NCI-H526 (cell line): ENCODE measurements at regions not wholly inside any gene's neighbourhood (a gene's known extent, or its start where the extent isn't known, plus 50 kb on each side); places are given as distances from the start of the nearest gene placed in this dataset.
"Not testable (repeated sequence)": the region's sequence is repeated elsewhere in the genome, so short reads cannot be mapped to it uniquely, and the experiment has no call there.

ENCODE experiments used
- DNase-seq, 2 experiments: peaks; one replicate each; lab custom pipeline; 2025; lab: John Stamatoyannopoulos, UW

DNA sequence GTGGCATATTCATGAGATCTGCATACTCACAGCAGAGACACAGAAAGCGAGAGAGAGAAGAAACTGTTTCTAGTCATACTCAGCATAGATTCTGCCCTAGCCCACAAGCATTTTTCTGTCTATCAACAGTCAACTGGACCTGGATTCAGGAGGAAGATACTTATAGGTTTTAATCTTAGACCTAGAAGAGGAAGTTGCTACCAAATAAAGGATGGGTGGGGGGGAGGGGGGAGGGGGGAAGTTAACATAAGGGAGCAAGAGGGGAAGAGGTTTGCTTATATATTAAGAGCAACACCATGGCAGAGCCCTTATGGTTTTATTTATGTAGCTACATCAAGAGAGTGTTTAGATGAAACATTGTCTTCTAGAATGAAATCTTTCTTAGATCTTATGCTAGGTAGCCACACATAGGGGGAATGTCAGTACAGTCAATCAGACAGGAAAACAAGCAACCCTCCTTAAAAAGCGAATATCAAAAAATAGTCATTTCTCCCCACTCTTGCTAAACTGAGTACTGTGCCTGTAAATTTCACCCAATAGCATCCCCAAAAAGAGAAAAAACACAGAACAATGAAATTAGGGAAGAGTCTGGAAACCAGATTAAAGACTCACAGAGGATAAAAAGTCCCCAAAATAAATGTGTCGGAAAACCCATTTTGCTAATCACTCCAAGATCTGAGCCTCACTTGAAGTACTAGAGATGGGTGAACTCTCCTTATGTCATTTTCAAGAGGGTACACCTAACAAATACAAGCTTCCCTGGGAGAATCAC, 192.7 kb upstream of the NR4A3 start:
- no peak for DNase-seq

GRCh38 chr9:99632349-99633038, 189.2 kb upstream of the NR4A3 start:
- DNase-seq: no peak

GRCh38 chr9:99633265-99633664, 188.4 kb upstream of the NR4A3 start:
- DNase-seq: no peak

DNA sequence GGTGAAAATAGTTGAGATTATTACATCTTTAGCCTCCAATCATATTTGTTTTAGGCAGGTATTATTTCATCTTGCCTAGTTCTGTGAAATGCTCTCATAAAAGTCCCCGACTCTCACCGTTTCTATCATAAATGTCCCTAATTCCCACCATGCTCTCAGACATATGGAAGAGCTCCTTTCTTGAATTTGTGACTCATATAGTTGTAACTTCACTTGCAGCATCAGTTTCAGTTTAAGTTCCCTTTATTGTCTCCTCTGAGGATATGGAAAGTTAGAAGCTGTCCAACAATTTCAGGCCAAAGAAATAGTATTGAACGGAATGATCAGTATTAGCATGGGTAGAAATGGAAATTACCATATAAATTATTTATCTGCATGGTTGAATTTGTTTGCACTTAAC, 187.5 kb upstream of the NR4A3 start:
- no peak for DNase-seq

GRCh38 chr9:99635032-99635431, 186.7 kb upstream of the NR4A3 start:
- DNase-seq: no peak

DNA sequence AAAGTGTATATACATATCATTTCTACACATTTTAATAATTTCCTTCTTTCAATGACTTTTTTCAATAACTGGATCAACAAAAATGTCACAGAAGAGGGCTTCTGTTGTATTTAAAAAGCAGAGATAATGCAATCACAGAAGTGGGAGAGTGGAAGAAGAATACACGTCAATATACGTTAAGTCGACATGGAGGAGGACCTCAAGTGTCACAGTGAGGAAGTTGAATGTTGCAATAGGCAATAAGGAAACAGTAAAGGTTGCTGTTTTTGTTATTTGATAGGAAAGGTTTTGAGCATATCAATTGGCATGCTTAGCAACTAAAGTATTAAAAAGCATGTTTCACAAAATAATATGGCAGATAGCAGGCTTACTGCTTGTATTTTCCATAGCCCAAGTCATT, 184.0 kb upstream of the NR4A3 start:
- no peak for DNase-seq

GRCh38 chr9:99638971-99639370, 182.7 kb upstream of the NR4A3 start:
- DNase-seq: no peak

GRCh38 chr9:99647604-99648003, 174.1 kb upstream of the NR4A3 start:
- DNase-seq: no peak

GRCh38 chr9:99650187-99650874, 171.4 kb upstream of the NR4A3 start:
- no peak for DNase-seq

GRCh38 chr9:99660191-99660636, 161.5 kb upstream of the NR4A3 start:
- no peak for DNase-seq

DNA sequence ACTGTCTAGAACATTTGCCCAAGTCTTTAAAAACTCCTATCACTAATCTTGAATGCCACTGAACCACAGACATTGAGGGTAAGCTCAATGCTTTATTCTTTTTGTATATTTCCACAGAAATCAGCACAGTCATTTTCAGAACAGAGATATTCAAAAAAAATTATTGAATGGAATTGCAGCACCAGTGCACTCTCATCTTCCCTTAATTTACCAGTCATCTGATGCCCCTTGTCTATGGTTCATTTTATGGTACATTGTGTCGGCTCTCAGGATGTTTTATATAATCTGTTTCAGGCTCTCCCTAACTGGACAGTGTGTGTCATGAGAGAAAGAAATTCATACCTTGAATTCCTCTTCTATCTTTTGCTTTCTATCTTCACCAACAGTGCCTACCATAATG, 158.4 kb upstream of the NR4A3 start:
- DNase-seq: no peak

DNA sequence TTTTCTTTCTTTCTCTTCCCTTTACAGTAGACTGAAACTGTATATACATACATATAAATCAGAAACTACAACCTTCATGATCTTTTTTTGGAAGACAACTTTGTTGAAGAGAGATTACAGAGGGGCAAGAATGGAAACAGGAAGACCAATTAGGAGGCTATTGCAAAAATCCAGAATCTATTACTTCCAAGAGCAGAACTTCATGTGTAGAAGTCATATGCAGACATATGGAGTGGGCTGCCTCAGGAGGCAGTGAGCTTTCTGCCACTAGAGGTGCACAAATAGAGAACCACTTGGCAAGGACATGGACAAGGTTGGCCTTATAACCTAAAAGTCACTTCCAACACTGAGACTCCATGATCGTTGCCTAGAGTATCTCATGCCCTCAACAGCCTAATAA, 157.8 kb upstream of the NR4A3 start:
- DNase-seq: no peak

GRCh38 chr9:99666571-99666970, 155.1 kb upstream of the NR4A3 start:
- no peak for DNase-seq

DNA sequence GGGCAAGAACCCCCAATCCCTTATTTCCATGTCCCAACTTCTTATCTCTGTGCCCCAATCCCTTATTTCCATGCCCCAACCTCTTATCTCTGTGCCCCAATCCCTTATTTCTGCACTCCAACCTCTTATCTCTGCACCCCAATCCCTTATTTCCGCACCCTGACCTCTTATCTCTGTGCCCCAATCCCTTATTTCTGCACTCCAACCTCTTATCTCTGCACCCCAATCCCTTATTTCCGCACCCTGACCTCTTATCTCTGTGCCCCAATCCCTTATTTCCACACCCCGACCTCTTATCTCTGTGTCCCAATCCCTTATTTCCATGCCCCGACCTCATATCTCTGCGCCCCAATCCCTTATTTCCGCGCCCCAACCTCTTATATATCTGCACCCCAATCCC, 150.8 kb upstream of the NR4A3 start:
- DNase-seq: not testable (repeated sequence)

- DNase-seq: no peak
Measured at GRCh38 chr9:99677281-99677680, 144.4 kb upstream of the NR4A3 start.

DNA sequence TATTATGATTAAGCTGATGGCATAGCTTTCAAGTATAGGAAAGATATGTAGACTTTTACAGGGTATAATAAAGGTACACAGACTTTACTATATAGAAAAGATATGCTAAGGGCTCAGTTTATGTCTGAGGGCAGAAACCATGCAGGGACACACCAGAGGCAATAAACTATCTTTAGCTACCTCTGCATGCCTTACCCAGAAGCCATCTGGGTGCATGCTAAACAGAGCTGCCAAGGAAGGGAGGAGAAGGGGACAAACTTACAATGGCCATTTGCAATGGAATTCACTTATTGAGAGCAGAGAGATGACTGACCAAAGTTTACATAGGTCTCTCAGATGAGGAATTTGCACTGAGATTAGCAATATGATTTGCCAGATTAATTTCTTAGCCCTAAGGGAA, 143.1 kb upstream of the NR4A3 start:
- no peak for DNase-seq

DNA sequence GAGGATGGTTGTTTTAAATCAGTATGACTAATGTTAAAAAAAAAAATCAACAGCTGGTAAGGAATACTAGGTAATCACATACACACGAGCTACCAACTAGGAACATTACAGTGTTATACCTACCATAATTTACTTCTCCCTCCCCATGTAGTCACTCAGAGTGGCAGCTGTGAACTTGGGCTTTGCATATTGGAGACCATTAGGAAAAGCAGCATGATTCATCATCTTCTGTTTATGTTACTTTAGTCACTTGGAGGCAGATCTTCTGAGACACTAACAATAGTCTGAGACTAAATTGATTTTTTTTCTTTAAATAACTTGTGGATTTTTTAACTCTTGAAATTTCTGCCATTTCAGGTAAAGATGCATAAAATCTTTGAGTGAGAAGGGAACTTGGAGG, 141.5 kb upstream of the NR4A3 start:
- peak in 1 of 2 experiments; percentile 43 for DNase-seq

- DNase-seq: no peak
Measured at GRCh38 chr9:99681113-99681512, 140.6 kb upstream of the NR4A3 start.

GRCh38 chr9:99682378-99682777, 139.3 kb upstream of the NR4A3 start:
- DNase-seq: no peak

GRCh38 chr9:99682870-99683269, 138.8 kb upstream of the NR4A3 start:
- DNase-seq: no peak

DNA sequence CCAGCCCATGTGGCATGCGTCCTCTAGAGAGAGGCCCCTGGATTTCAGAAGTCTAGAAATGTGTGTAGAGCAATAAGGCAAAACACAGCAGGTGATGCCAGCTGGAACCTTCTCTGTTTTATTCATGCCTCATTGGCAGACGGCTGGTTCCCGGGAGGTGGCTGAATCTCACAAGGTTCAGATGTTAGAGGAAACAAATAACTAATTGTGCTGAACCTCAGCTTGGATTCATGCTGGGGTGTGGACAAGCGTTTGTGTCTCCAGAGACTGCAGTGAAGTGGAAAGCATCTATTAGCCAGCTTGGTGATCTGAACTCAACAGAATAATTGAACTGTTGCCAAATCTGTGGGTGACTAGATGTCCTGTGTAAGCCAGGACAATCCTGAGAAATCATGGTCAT, 131.1 kb upstream of the NR4A3 start:
- peak in 1 of 2 experiments; percentile 38 for DNase-seq

GRCh38 chr9:99693888-99694287, 127.8 kb upstream of the NR4A3 start:
- DNase-seq: no peak

DNA sequence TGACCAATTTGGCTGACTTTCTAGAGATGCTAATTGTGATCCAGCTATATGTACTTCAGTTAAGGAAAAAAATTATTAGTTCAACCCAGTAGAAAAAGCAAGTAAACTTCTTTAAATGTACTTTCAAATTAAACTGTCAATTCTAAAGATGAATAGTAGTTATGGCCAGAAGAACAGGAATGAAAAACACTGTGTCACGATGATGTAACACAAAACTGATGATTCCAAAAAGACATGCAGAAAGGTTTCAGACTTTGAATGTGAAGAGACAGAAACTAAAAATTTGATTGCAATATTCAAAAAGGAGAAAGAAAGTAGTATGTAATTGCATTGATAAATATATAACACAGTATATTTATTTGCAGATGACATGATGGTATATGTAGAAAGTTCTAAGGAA, 127.3 kb upstream of the NR4A3 start:
- DNase-seq: no peak
